NCI-H345 treated with DMSO at 0.1 percent for 48 hours (cell line): ENCODE measurements at regions not wholly inside any gene's neighbourhood (a gene's known extent, or its start where the extent isn't known, plus 50 kb on each side); places are given as distances from the start of the nearest gene placed in this dataset.

Source experiments
- DNase-seq: peaks from one replicate; lab custom pipeline; 2025; ENCODE audit not compliant: unreplicated experiment; lab: John Stamatoyannopoulos, UW

GRCh38 chrX:39211501-39211900, 410.2 kb downstream of the MID1IP1 start:
- no peak for DNase-seq

- DNase-seq, result no peak
These were observed 411.2 kb downstream of the MID1IP1 start for GRCh38 chrX:39212456-39212855.

- no peak for DNase-seq
These were observed 413.3 kb downstream of the MID1IP1 start for GRCh38 chrX:39214387-39215126.

- DNase-seq, result no peak
These were observed 419.7 kb downstream of the MID1IP1 start for GRCh38 chrX:39220952-39221351.

- DNase-seq, result no peak
These were observed 421.3 kb downstream of the MID1IP1 start for GRCh38 chrX:39222346-39223113.

- DNase-seq, result no peak
These were observed 425.0 kb downstream of the MID1IP1 start for GRCh38 chrX:39226251-39226650.

- no peak for DNase-seq
These were observed 426.1 kb downstream of the MID1IP1 start for GRCh38 chrX:39227371-39227770.

GRCh38 chrX:39238006-39238405, 436.7 kb downstream of the MID1IP1 start:
- DNase-seq, result no peak

- peak; percentile 27 for DNase-seq
These were observed 440.9 kb downstream of the MID1IP1 start for GRCh38 chrX:39242187-39242586.

GRCh38 chrX:39244147-39244546, 442.9 kb downstream of the MID1IP1 start:
- DNase-seq, result no peak

GRCh38 chrX:39245024-39245423, 443.8 kb downstream of the MID1IP1 start:
- DNase-seq, result no peak

GRCh38 chrX:39247536-39247935, 446.3 kb downstream of the MID1IP1 start:
- no peak for DNase-seq

GRCh38 chrX:39248330-39248729, 447.1 kb downstream of the MID1IP1 start:
- no peak for DNase-seq

GRCh38 chrX:39249999-39250398, 448.7 kb downstream of the MID1IP1 start:
- no peak for DNase-seq

GRCh38 chrX:39251995-39252394, 450.7 kb downstream of the MID1IP1 start:
- no peak for DNase-seq

- no peak for DNase-seq
These were observed 452.3 kb downstream of the MID1IP1 start for GRCh38 chrX:39253551-39253950.

GRCh38 chrX:39258331-39258730, 457.1 kb downstream of the MID1IP1 start:
- no peak for DNase-seq

GRCh38 chrX:39260965-39261364, 459.7 kb downstream of the MID1IP1 start:
- DNase-seq, result no peak

- peak; percentile 27 for DNase-seq
These were observed 460.3 kb downstream of the MID1IP1 start for GRCh38 chrX:39261446-39262147.

- DNase-seq, result no peak
These were observed 461.4 kb downstream of the MID1IP1 start for GRCh38 chrX:39262641-39263040.

- DNase-seq, result no peak
These were observed 462.8 kb downstream of the MID1IP1 start for GRCh38 chrX:39264023-39264422.

GRCh38 chrX:39267176-39267575, 465.9 kb downstream of the MID1IP1 start:
- DNase-seq, result no peak
